ENCODE measurements at regions not wholly inside any gene's neighbourhood (a gene's known extent, or its start where the extent isn't known, plus 50 kb on each side); places are given as distances from the start of the nearest gene placed in this dataset.
"Not testable (repeated sequence)": the region's sequence is repeated elsewhere in the genome, so short reads cannot be mapped to it uniquely, and the experiment has no call there.

DNA sequence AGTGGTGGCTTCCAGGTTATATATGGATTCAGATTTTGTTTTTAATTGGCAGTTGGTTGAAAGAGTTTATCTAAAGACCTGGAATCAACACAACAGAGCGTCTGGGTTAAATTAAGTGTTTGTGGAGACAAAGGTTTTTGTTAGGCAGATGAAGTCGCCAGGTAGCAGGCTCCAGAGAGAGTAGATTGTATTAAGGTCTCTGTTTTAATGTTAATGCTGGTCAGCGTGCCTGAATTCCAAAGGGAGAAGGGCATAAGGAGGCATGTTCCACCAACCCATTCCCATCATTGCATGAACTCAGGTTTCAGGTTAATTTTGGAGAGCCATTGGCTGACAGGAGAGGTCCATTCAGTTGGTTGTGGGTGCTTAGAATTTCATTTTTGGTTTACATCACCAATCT, 744.1 kb upstream of the GJE1 start:
- ATAC-seq (no peak), DNase-seq (no peak)
- no peaks in the 10 kb centered on the region for H3K36me3 ChIP-seq
- no peaks in the 10 kb centered on the region for H3K27me3 ChIP-seq
- WGBS, 4 donors = 88 to 98% (median 95%) methylated on average over 3 of the region's 3 CpGs
- TF ChIP-seq POLR2A (IDR thresholded peaks at IDR 0.05) = no peak
- TF ChIP-seq CTCF (IDR thresholded peaks at IDR 0.05) = no peak
- H3K4me1 ChIP-seq = no peaks in the 10 kb centered on the region
- no peak overlapping the region for H3K4me3 ChIP-seq
- H3K27ac ChIP-seq = no peak overlapping the region
- intact Hi-C loops (cut with DNase I) = no loop called here
- no peaks in the 10 kb centered on the region for H3K9me3 ChIP-seq

- H3K4me3 ChIP-seq = no peak overlapping the region
- no peak overlapping the region for H3K27ac ChIP-seq
- H3K4me1 ChIP-seq = no peaks in the 10 kb centered on the region
- no peaks in the 10 kb centered on the region for H3K27me3 ChIP-seq
- no peaks in the 10 kb centered on the region for H3K36me3 ChIP-seq
- no peak for ATAC-seq
- no peak for DNase-seq
- 91 to 93% (median 93%) methylated on average over 2 of the region's 2 CpGs for WGBS, 4 donors
- peaks cover 0 to 18% (median 0%) of the 10 kb centered on the region in 12 donors for H3K9me3 ChIP-seq
- no peak for TF ChIP-seq CTCF (IDR thresholded peaks at IDR 0.05)
- intact Hi-C loops (cut with DNase I) = no loop called here
Observed at GRCh38 chr6:141370438-141370837, 762.3 kb upstream of the GJE1 start.

- H3K27me3 ChIP-seq; intact Hi-C loops (cut with DNase I); ATAC-seq; H3K36me3 ChIP-seq; H3K27ac ChIP-seq; H3K4me1 ChIP-seq; DNase-seq; H3K4me3 ChIP-seq: not testable (repeated sequence)
- peaks cover 0 to 18% (median 0%) of the 10 kb centered on the region in 12 donors for H3K9me3 ChIP-seq
- 95 to 100% (median 96%) methylated on average over 1 of the region's 1 CpG for WGBS, 4 donors
Observed at GRCh38 chr6:141366796-141367195, 765.9 kb upstream of the GJE1 start.

DNA sequence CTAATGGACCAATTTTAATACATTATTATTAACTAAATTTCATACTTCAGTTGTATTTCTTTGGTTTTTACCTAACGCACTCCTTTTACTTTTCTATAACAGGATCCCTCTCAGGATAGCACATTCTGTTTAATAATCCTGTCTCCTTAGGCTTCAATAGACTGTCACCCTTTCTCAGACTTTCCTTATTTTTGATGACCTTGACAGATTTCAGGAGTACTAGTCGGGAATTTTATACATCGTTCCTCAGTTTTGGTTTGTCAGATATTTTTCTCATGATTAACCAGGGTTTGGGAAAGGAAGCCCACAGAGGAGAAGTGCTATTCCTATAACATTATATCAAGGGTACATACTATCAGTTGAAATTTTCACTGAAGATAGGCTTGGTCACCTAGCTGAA, 768.0 kb upstream of the GJE1 start:
- Histone ChIP-seq H3K4me3 (no peak overlapping the region), H3K4me1 (peaks cover 0 to 12% (median 0%) of the 10 kb centered on the region in 12 donors), H3K27me3 (no peaks in the 10 kb centered on the region), H3K36me3 (no peaks in the 10 kb centered on the region), H3K27ac (no peak overlapping the region), H3K9me3 (peaks cover 0 to 18% (median 0%) of the 10 kb centered on the region in 12 donors)
- ATAC-seq (no peak), DNase-seq (no peak)
- intact Hi-C loops (cut with DNase I) = loop anchor here in 1 of 10 donors (5.0 kb wide), 1 partner anchor 38 kb away; no protein-coding TSS in a partner anchor
- TF ChIP-seq CTCF (IDR thresholded peaks at IDR 0.05) (no peak), POLR2A (IDR thresholded peaks at IDR 0.05) (no peak)
- 89 to 97% (median 91%) methylated on average over 3 of the region's 3 CpGs for WGBS, 4 donors

DNA sequence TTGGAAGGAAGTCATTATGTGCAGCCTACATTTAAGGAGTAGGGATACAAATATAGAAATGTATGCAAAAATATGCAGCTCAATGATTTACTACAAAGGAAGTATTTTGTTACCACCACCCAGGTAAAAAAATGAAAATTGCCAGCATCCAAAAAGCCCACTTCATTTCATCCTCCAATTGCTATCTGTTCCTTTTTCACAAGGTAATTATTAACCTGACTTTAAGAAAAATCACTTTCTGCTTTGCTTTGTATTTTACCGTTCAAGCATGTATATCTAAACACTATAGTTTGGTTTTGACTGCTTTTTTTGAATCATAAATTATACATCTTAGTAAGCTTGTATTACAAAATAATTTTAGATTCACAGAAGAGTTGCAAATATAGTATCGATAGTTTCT, 768.5 kb upstream of the GJE1 start:
- 96 to 99% (median 97%) methylated on average over 2 of the region's 2 CpGs for WGBS, 4 donors
- intact Hi-C loops (cut with DNase I) = loop anchor here in 1 of 10 donors (5.0 kb wide), 1 partner anchor 38 kb away; no protein-coding TSS in a partner anchor
- DNase-seq = no peak

More for the DNA sequence above, 768.5 kb upstream of the GJE1 start:
- peaks cover 0 to 15% (median 2%) of the 10 kb centered on the region in 12 donors for H3K4me1 ChIP-seq
- H3K36me3 ChIP-seq = no peaks in the 10 kb centered on the region
- ATAC-seq = no peak
- H3K27me3 ChIP-seq = no peaks in the 10 kb centered on the region
- TF ChIP-seq CTCF (IDR thresholded peaks at IDR 0.05) = no peak
- TF ChIP-seq POLR2A (IDR thresholded peaks at IDR 0.05) = no peak
- no peak overlapping the region for H3K27ac ChIP-seq
- H3K4me3 ChIP-seq = no peak overlapping the region
- peaks cover 0 to 16% (median 0%) of the 10 kb centered on the region in 12 donors for H3K9me3 ChIP-seq

Measured in heart left ventricle (tissue), 16 donors.